ENCODE measurements at regions not wholly inside any gene's neighbourhood (a gene's known extent, or its start where the extent isn't known, plus 50 kb on each side); places are given as distances from the start of the nearest gene placed in this dataset.

- no peak for DNase-seq (ENCODE audit: low read depth)
These were observed 172.4 kb downstream of the PHETA1 start for GRCh38 chr12:111196532-111196931.

GRCh38 chr12:111195316-111195715, 173.6 kb downstream of the PHETA1 start:
- DNase-seq (ENCODE audit: low read depth), result no peak

- no peak for DNase-seq (ENCODE audit: low read depth)
These were observed 174.2 kb downstream of the PHETA1 start for GRCh38 chr12:111194703-111195051.

GRCh38 chr12:111193977-111194702, 174.8 kb downstream of the PHETA1 start:
- DNase-seq (ENCODE audit: low read depth), result no peak

GRCh38 chr12:111193496-111193895, 175.4 kb downstream of the PHETA1 start:
- no peak for DNase-seq (ENCODE audit: low read depth)

GRCh38 chr12:111193067-111193466, 175.8 kb downstream of the PHETA1 start:
- DNase-seq (ENCODE audit: low read depth), result no peak

- DNase-seq (ENCODE audit: low read depth), result no peak
These were observed 176.2 kb downstream of the PHETA1 start for GRCh38 chr12:111192647-111193046.

GRCh38 chr12:111190741-111191526, 178.0 kb downstream of the PHETA1 start:
- DNase-seq (ENCODE audit: low read depth), result no peak

- DNase-seq (ENCODE audit: low read depth), result no peak
These were observed 179.1 kb downstream of the PHETA1 start for GRCh38 chr12:111189792-111190191.

- no peak for DNase-seq (ENCODE audit: low read depth)
These were observed 180.5 kb downstream of the PHETA1 start for GRCh38 chr12:111188436-111188835.

GRCh38 chr12:111186347-111186746, 182.5 kb downstream of the PHETA1 start:
- no peak for DNase-seq (ENCODE audit: low read depth)

GRCh38 chr12:111185889-111186227, 183.0 kb downstream of the PHETA1 start:
- DNase-seq (ENCODE audit: low read depth), result no peak

GRCh38 chr12:111185206-111185888, 183.5 kb downstream of the PHETA1 start:
- DNase-seq (ENCODE audit: low read depth), result no peak

GRCh38 chr12:111184161-111184560, 184.7 kb downstream of the PHETA1 start:
- DNase-seq (ENCODE audit: low read depth), result no peak

- DNase-seq (ENCODE audit: low read depth), result no peak
These were observed 185.8 kb downstream of the PHETA1 start for GRCh38 chr12:111183094-111183493.

GRCh38 chr12:111182382-111182781, 186.5 kb downstream of the PHETA1 start:
- no peak for DNase-seq (ENCODE audit: low read depth)

- DNase-seq (ENCODE audit: low read depth), result no peak
These were observed 187.7 kb downstream of the PHETA1 start for GRCh38 chr12:111181143-111181726.

GRCh38 chr12:111180426-111181142, 188.3 kb downstream of the PHETA1 start:
- no peak for DNase-seq (ENCODE audit: low read depth)

GRCh38 chr12:111178181-111179081, 190.5 kb downstream of the PHETA1 start:
- no peak for DNase-seq (ENCODE audit: low read depth)

GRCh38 chr12:111175396-111176094, 193.3 kb downstream of the PHETA1 start:
- DNase-seq (ENCODE audit: low read depth), result no peak
